Posterior vena cava (tissue), 2 donors: ENCODE measurements at regions not wholly inside any gene's neighbourhood (a gene's known extent, or its start where the extent isn't known, plus 50 kb on each side); places are given as distances from the start of the nearest gene placed in this dataset.

ENCODE experiments used
- DNase-seq: peaks from one replicate; pipeline ENCODE4 v3.0.0-alpha.2; 2020; ENCODE audit warnings: low spot score
- intact Hi-C, 2 donors: fragments of 100-400 bp; cut with DNase I; formaldehyde crosslinking; loops; one replicate each; pipeline versions ENCODE4 v1.14.1 to v1.14.2; 2022 to 2023
- donor health status: DM: yes; HTN: yes; CAD: no.
- donor health status: DM: yes; HTN: yes; CAD: no.

GRCh38 chr7:110186334-110186733 lies 904.6 kb upstream of the LRRN3 start:
- DNase-seq = no peak
- intact Hi-C loops = no loop called here

GRCh38 chr7:110187877-110188554 lies 902.9 kb upstream of the LRRN3 start:
- intact Hi-C loops = no loop called here

GRCh38 chr7:110204527-110204926 lies 886.4 kb upstream of the LRRN3 start:
- DNase-seq = no peak
- intact Hi-C loops = no loop called here

More at GRCh38 chr7:110187877-110188554, 902.9 kb upstream of the LRRN3 start:
- no peak for DNase-seq

GRCh38 chr7:110205899-110206298 lies 885.0 kb upstream of the LRRN3 start:
- intact Hi-C loops = no loop called here
- no peak for DNase-seq

- DNase-seq = no peak
- intact Hi-C loops = loop anchor here in 1 of 2 donors (1.0 kb wide), 1 partner anchor 16 kb away; no protein-coding TSS in a partner anchor
Observed at GRCh38 chr7:110209884-110210283, 881.0 kb upstream of the LRRN3 start.

GRCh38 chr7:110210941-110211608 lies 879.9 kb upstream of the LRRN3 start:
- intact Hi-C loops = loop anchor here in 1 of 2 donors (1.0 kb wide), 1 partner anchor 15 kb away; no protein-coding TSS in a partner anchor
- DNase-seq = no peak

- DNase-seq = no peak
- intact Hi-C loops = no loop called here
Observed at GRCh38 chr7:110224643-110225042, 866.3 kb upstream of the LRRN3 start.

- intact Hi-C loops = no loop called here
- DNase-seq = no peak
Observed at GRCh38 chr7:110246118-110246517, 844.8 kb upstream of the LRRN3 start.

GRCh38 chr7:110253093-110253492 lies 837.8 kb upstream of the LRRN3 start:
- DNase-seq = no peak
- intact Hi-C loops = no loop called here

GRCh38 chr7:110257673-110258072 lies 833.3 kb upstream of the LRRN3 start:
- no peak for DNase-seq
- intact Hi-C loops = no loop called here

- no peak for DNase-seq
- intact Hi-C loops = no loop called here
Observed at GRCh38 chr7:110262251-110262650, 828.7 kb upstream of the LRRN3 start.

- no peak for DNase-seq
- intact Hi-C loops = no loop called here
Observed at GRCh38 chr7:110264288-110264687, 826.6 kb upstream of the LRRN3 start.

GRCh38 chr7:110281362-110281761 lies 809.6 kb upstream of the LRRN3 start:
- no peak for DNase-seq
- intact Hi-C loops = no loop called here

- DNase-seq = no peak
- intact Hi-C loops = no loop called here
Observed at GRCh38 chr7:110283056-110283455, 807.9 kb upstream of the LRRN3 start.

GRCh38 chr7:110291430-110291829 lies 799.5 kb upstream of the LRRN3 start:
- no peak for DNase-seq
- intact Hi-C loops = no loop called here

- DNase-seq = no peak
- intact Hi-C loops = no loop called here
Observed at GRCh38 chr7:110296321-110296720, 794.6 kb upstream of the LRRN3 start.

- no peak for DNase-seq
- intact Hi-C loops = no loop called here
Observed at GRCh38 chr7:110307776-110308175, 783.2 kb upstream of the LRRN3 start.

- intact Hi-C loops = no loop called here
- DNase-seq = no peak
Observed at GRCh38 chr7:110308791-110309190, 782.1 kb upstream of the LRRN3 start.

GRCh38 chr7:110309941-110310340 lies 781.0 kb upstream of the LRRN3 start:
- no peak for DNase-seq
- intact Hi-C loops = no loop called here

GRCh38 chr7:110311556-110311955 lies 779.4 kb upstream of the LRRN3 start:
- intact Hi-C loops = no loop called here
- DNase-seq = no peak
